DOHH2 (cell line): ENCODE measurements at regions not wholly inside any gene's neighbourhood (a gene's known extent, or its start where the extent isn't known, plus 50 kb on each side); places are given as distances from the start of the nearest gene placed in this dataset.

Source experiments
- H3F3A ChIP-seq: fragments of 200-600 bp; sonication (generic), shearing (Covaris generic); 2 replicates; pipeline ENCODE4 v1.6.0; 2016; ENCODE audit warnings: antibody characterized with exemption, mild to moderate bottlenecking; ENCODE audit not compliant: control insufficient read depth, insufficient read depth
- H3K27ac ChIP-seq: fragments of 200-600 bp; sonication (generic); 2 replicates; pipeline ENCODE4 v1.5.1; 2014; ENCODE audit warnings: low read depth, mild to moderate bottlenecking, low read length, moderate library complexity
- H3K27me3 ChIP-seq: fragments of 200-600 bp; sonication (generic); 2 replicates; pipeline ENCODE4 v1.6.1; 2014; ENCODE audit warnings: mild to moderate bottlenecking, low read length, mixed read lengths; ENCODE audit not compliant: control insufficient read depth
- H3K36me3 ChIP-seq: fragments of 200-600 bp; sonication (generic); 2 replicates; pipeline ENCODE4 v1.6.1; 2014; ENCODE audit warnings: mild to moderate bottlenecking, low read length, moderate library complexity, mixed read lengths; ENCODE audit not compliant: control insufficient read depth
- H3K4me1 ChIP-seq: fragments of 200-600 bp; sonication (generic); 2 replicates; pipeline ENCODE4 v1.6.1; 2014; ENCODE audit warnings: mild to moderate bottlenecking, low read length, mixed read lengths; ENCODE audit not compliant: control insufficient read depth
- H3K4me2 ChIP-seq: fragments of 200-600 bp; sonication (generic); 2 replicates; pipeline ENCODE4 v1.6.0; 2014; ENCODE audit warnings: mild to moderate bottlenecking, low read length, moderate library complexity
- H3K4me3 ChIP-seq: fragments of 200-600 bp; sonication (generic); 2 replicates; pipeline ENCODE4 v1.5.1; 2014; ENCODE audit warnings: mild to moderate bottlenecking, low read length, mixed read lengths
- H3K79me2 ChIP-seq: fragments of 200-600 bp; sonication (generic); 2 replicates; pipeline ENCODE4 v1.6.1; 2014; ENCODE audit warnings: mild to moderate bottlenecking, low read length, mixed read lengths; ENCODE audit not compliant: control insufficient read depth
- H3K9me2 ChIP-seq: fragments of 200-600 bp; sonication (generic); replicated peaks from 2 replicates; pipeline ENCODE4 v1.6.1; 2014; ENCODE audit warnings: mild to moderate bottlenecking, low read length, mixed read lengths; ENCODE audit not compliant: control insufficient read depth
- H3K9me3 ChIP-seq: fragments of 200-600 bp; sonication (generic); 2 replicates; pipeline ENCODE4 v1.6.1; 2014; ENCODE audit warnings: antibody characterized with exemption, low read length, mixed read lengths; ENCODE audit not compliant: control insufficient read depth, insufficient read depth
- H4K20me1 ChIP-seq: fragments of 200-600 bp; sonication (generic); 2 replicates; pipeline ENCODE4 v1.6.0; 2014; ENCODE audit warnings: low read depth, mild to moderate bottlenecking, antibody characterized with exemption, low read length, moderate library complexity; ENCODE audit not compliant: control insufficient read depth, insufficient read depth
- CTCF ChIP-seq: fragments of 200-600 bp; sonication (generic); IDR thresholded peaks from one replicate; pipeline ENCODE4 v1.5.1; 2014; ENCODE audit warnings: antibody characterized with exemption, mild to moderate bottlenecking, low read depth, low read length; ENCODE audit not compliant: poor library complexity, severe bottlenecking
- EZH2phosphoT487 ChIP-seq: fragments of 200-600 bp; sonication (generic); IDR thresholded peaks from 2 replicates; pipeline ENCODE4 v1.6.1; 2017; ENCODE audit warnings: borderline replicate concordance, mild to moderate bottlenecking, antibody characterized with exemption, low read length, moderate library complexity, mixed read lengths

DNA sequence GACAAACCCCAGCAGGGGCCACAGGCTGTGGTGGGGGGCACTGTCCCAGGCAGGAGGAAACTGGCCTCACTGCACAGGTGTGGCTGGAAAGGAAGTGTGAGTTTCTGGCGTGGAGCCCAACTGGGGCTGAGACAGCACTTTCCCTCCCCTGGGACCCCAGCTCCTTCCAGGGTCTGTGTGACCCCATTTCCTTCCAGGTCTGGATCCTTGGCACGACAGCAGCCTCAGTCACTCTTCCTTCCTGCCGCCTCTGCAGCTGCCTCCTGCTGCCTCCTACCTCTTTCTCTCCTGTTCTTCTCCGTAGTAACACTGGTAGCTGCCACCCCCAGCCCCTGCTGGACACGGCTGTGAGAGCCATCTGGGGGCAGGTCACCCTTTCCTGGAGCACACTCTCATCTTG, 88.0 kb downstream of the SIK1 start:
- Histone ChIP-seq H3F3A (no peaks in the 10 kb centered on the region), H3K9me3 (peaks cover 11% of the 10 kb centered on the region; the same call in 1 of the 2 replicates), H3K9me2 (no peaks in the 10 kb centered on the region), H3K27ac (no peak overlapping the region), H4K20me1 (no peaks in the 10 kb centered on the region), H3K36me3 (no peaks in the 10 kb centered on the region), H3K4me2 (peak overlapping the region; percentile 39), H3K4me3 (0 out of 2 replicates have a peak overlapping the region, but pooled peaks have one; percentile 20), H3K79me2 (no peaks in the 10 kb centered on the region), H3K27me3 (no peaks in the 10 kb centered on the region), H3K4me1 (peaks cover 28% of the 10 kb centered on the region)
- TF ChIP-seq EZH2phosphoT487 (no peak), CTCF (no peak)

GRCh38 chr21:43337901-43338655, 88.9 kb downstream of the SIK1 start:
- no peak overlapping the region for H3K27ac ChIP-seq
- H3K4me3 ChIP-seq, result no peak overlapping the region
- no peaks in the 10 kb centered on the region for H3K36me3 ChIP-seq
- no peaks in the 10 kb centered on the region for H3K27me3 ChIP-seq
- TF ChIP-seq CTCF (no peak), EZH2phosphoT487 (no peak)
- peaks cover 11% of the 10 kb centered on the region; the same call in 1 of the 2 replicates for H3K9me3 ChIP-seq
- 0 out of 2 replicates have a peak overlapping the region, but pooled peaks have one; percentile 39 for H3K4me2 ChIP-seq
- H3K79me2 ChIP-seq, result no peaks in the 10 kb centered on the region
- H3K9me2 ChIP-seq, result no peaks in the 10 kb centered on the region
- no peaks in the 10 kb centered on the region for H3F3A ChIP-seq
- H3K4me1 ChIP-seq, result peaks cover 28% of the 10 kb centered on the region
- H4K20me1 ChIP-seq, result no peaks in the 10 kb centered on the region

DNA sequence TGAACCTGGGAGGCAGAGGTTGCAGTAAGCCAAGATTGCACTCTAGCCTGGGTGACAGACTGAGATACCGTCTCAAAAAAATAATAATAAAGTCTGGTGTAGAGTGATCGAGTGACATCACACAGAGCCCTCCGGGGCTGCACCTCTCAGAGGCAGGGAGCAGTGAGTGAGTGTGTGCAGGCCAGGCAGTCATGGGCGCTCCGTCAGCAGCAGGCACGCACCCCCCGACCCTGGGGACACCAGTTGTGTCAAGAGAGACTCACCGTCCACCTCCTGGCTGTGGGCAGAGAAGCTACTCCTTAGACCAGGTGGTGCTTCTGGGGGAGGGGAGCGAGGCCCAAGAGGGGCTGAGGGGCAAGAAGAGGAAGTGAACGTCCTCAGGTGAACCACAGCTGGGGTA, 91.8 kb downstream of the SIK1 start:
- Histone ChIP-seq H3K79me2 (no peaks in the 10 kb centered on the region), H3K4me2 (no peak overlapping the region), H3K9me2 (no peaks in the 10 kb centered on the region), H3K27me3 (no peaks in the 10 kb centered on the region), H3K4me1 (peaks cover 28% of the 10 kb centered on the region), H3K4me3 (no peak overlapping the region), H3K27ac (no peak overlapping the region), H3F3A (no peaks in the 10 kb centered on the region), H4K20me1 (no peaks in the 10 kb centered on the region), H3K36me3 (no peaks in the 10 kb centered on the region), H3K9me3 (peaks cover 11% of the 10 kb centered on the region; the same call in 1 of the 2 replicates)
- no peak for TF ChIP-seq EZH2phosphoT487
- TF ChIP-seq CTCF, result no peak
